HG03095 (cell line): ENCODE measurements at regions not wholly inside any gene's neighbourhood (a gene's known extent, or its start where the extent isn't known, plus 50 kb on each side); places are given as distances from the start of the nearest gene placed in this dataset.

Experiments
- ATAC-seq: cut with Tn5 transposase; IDR thresholded peaks from one replicate; pipeline ENCODE4 v1.9.1; 2021; ENCODE audit warnings: moderate library complexity; ENCODE audit not compliant: unreplicated experiment

GRCh38 chr7:46565253-46566096 lies 644.4 kb upstream of the IGFBP3 start:
- no peak for ATAC-seq

GRCh38 chr7:46559194-46559832 lies 638.2 kb upstream of the IGFBP3 start:
- ATAC-seq, result no peak

- ATAC-seq, result no peak
Observed at GRCh38 chr7:46558482-46559193, 637.6 kb upstream of the IGFBP3 start.

- ATAC-seq, result no peak
Observed at GRCh38 chr7:46557781-46558180, 636.7 kb upstream of the IGFBP3 start.

- ATAC-seq, result no peak
Observed at GRCh38 chr7:46557295-46557711, 636.2 kb upstream of the IGFBP3 start.

GRCh38 chr7:46554688-46555422 lies 633.8 kb upstream of the IGFBP3 start:
- ATAC-seq, result no peak

- no peak for ATAC-seq
Observed at GRCh38 chr7:46551603-46552002, 630.5 kb upstream of the IGFBP3 start.

GRCh38 chr7:46550864-46551263 lies 629.8 kb upstream of the IGFBP3 start:
- no peak for ATAC-seq

- no peak for ATAC-seq
Observed at GRCh38 chr7:46549892-46550639, 629.0 kb upstream of the IGFBP3 start.

- ATAC-seq, result no peak
Observed at GRCh38 chr7:46549347-46549746, 628.3 kb upstream of the IGFBP3 start.

GRCh38 chr7:46547044-46547443 lies 626.0 kb upstream of the IGFBP3 start:
- no peak for ATAC-seq

- no peak for ATAC-seq
Observed at GRCh38 chr7:46545790-46546189, 624.7 kb upstream of the IGFBP3 start.

- ATAC-seq, result no peak
Observed at GRCh38 chr7:46544396-46545008, 623.4 kb upstream of the IGFBP3 start.

- no peak for ATAC-seq
Observed at GRCh38 chr7:46542076-46542475, 621.0 kb upstream of the IGFBP3 start.

- ATAC-seq, result no peak
Observed at GRCh38 chr7:46539892-46540483, 618.9 kb upstream of the IGFBP3 start.

GRCh38 chr7:46537191-46537905 lies 616.3 kb upstream of the IGFBP3 start:
- ATAC-seq, result no peak

- ATAC-seq, result no peak
Observed at GRCh38 chr7:46534664-46535588, 613.9 kb upstream of the IGFBP3 start.

GRCh38 chr7:46533946-46534345 lies 612.9 kb upstream of the IGFBP3 start:
- ATAC-seq, result no peak
